Stomach (tissue), 8 donors: ENCODE measurements at regions not wholly inside any gene's neighbourhood (a gene's known extent, or its start where the extent isn't known, plus 50 kb on each side); places are given as distances from the start of the nearest gene placed in this dataset.
A peak's percentile ranks its signal among the peaks of the same experiment; 100 is the strongest.

Experiments used
- DNase-seq, 2 donors: peaks; one replicate each; pipeline versions ENCODE4 v3.0.0 to v3.0.0-alpha.2; 2013 to 2019
- H3K27ac ChIP-seq, 5 donors: fragments of 200-600 bp in 4 of 5; sonication (generic) in 4 of 5; one replicate each; pipeline ENCODE4 v1.5.1; 2013 to 2019; ENCODE audit warnings: mild to moderate bottlenecking in 1 of 5, moderate library complexity in 1 of 5
- H3K27me3 ChIP-seq, 3 donors: fragments of 200-600 bp; sonication (generic); one replicate each; pipeline ENCODE4 v1.5.1; 2017 to 2019; ENCODE audit warnings: mixed run types in 1 of 3
- H3K36me3 ChIP-seq, 4 donors: fragments of 200-600 bp; sonication (generic); 1 replicate in 3 of 4; 2 replicates in 1 of 4; pipeline ENCODE4 v1.5.1; 2016 to 2019
- H3K4me1 ChIP-seq, 4 donors: fragments of 200-600 bp; sonication (generic); one replicate each; pipeline ENCODE4 v1.5.1; 2016 to 2019
- H3K4me3 ChIP-seq, 4 donors: fragments of 200-600 bp; sonication (generic) in 3 of 4; one replicate each; pipeline ENCODE4 v1.5.1; 2016 to 2019; ENCODE audit warnings: mild to moderate bottlenecking in 1 of 4
- H3K9me3 ChIP-seq, 4 donors: fragments of 200-600 bp; sonication (generic); one replicate each; pipeline ENCODE4 v1.5.1; 2016 to 2019
- EP300 ChIP-seq: sonication (generic); formaldehyde crosslinking; IDR thresholded peaks from one replicate; pipeline ENCODE4 v1.6.1; 2017; ENCODE audit warnings: antibody characterized with exemption
- POLR2A ChIP-seq, 4 donors: fragments of 450-650 bp; IDR thresholded peaks; one replicate each; pipeline ENCODE4 v1.6.1; 2016; ENCODE audit warnings: antibody characterized with exemption in 4 of 4, control low read depth in 2 of 4, mild to moderate bottlenecking in 1 of 4, moderate library complexity in 1 of 4
- POLR2AphosphoS5 ChIP-seq, 3 donors: sonication (generic); formaldehyde crosslinking; IDR thresholded peaks; one replicate each; pipeline ENCODE4 v1.6.1; 2016; ENCODE audit warnings: antibody characterized with exemption in 3 of 3
- WGBS, 5 donors: extraction: QIAGEN DNeasy Blood & Tissue Kit in 3 of 5; methylation state at CpG; one replicate each; pipeline versions ENCODE4 v1.1.5 to v1.1.7; 2013 to 2018; 5-methylcytosine and 5-hydroxymethylcytosine counted together
- intact Hi-C: fragments of 100-400 bp; cut with DNase I; formaldehyde crosslinking; loops from one replicate; pipeline ENCODE4 v1.15.1; 2023; ENCODE audit warnings: low total_unique reads
- TF ChIP-seq, protein P1 (sequence below), 7 experiments: fragments of 450-650 bp in 4 of 7; fragments of 200-600 bp in 3 of 7; sonication (generic) in 3 of 7; IDR thresholded peaks; one replicate each; pipeline ENCODE4 v1.5.1; 2016 to 2019; ENCODE audit warnings: antibody characterized with exemption in 7 of 7, control low read depth in 2 of 7, mild to moderate bottlenecking in 1 of 7
- donor health status: healthy with polysubstance abuse.
- donor health status: Bipolar disorder and iron deficiency.
- donor health status: healthy.

DNA sequence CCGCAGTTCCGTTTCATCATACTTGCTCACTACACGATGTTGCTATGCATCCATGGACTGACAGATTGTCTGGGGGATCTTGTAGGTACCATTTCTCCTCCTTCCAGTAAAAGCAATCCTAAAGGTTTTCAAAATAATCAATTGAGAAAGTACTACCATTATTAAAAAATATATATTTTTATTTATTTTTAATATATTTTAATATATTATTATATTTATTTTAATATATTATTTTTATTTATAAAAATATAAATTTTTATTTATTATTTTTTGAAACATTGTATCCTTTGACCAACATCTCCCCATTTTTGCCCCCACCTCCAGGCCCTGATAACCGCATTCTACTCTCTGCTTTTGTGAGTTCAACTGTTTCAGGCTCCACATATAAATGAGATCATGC, 237.6 kb upstream of the IRX4 start:
- no peak overlapping the region for H3K4me3 ChIP-seq
- peaks cover 0 to 18% (median 12%) of the 10 kb centered on the region in 4 donors for H3K9me3 ChIP-seq
- 84 to 92% (median 91%) methylated on average over 4 of the region's 4 CpGs for WGBS, 5 donors
- peaks cover 0 to 9% (median 0%) of the 10 kb centered on the region in 3 donors for H3K27me3 ChIP-seq
- TF ChIP-seq POLR2A (IDR thresholded peaks at IDR 0.05) (no peak), EP300 (no peak), POLR2AphosphoS5 (IDR thresholded peaks at IDR 0.05) (no peak)
- TF ChIP-seq, protein P1, sequence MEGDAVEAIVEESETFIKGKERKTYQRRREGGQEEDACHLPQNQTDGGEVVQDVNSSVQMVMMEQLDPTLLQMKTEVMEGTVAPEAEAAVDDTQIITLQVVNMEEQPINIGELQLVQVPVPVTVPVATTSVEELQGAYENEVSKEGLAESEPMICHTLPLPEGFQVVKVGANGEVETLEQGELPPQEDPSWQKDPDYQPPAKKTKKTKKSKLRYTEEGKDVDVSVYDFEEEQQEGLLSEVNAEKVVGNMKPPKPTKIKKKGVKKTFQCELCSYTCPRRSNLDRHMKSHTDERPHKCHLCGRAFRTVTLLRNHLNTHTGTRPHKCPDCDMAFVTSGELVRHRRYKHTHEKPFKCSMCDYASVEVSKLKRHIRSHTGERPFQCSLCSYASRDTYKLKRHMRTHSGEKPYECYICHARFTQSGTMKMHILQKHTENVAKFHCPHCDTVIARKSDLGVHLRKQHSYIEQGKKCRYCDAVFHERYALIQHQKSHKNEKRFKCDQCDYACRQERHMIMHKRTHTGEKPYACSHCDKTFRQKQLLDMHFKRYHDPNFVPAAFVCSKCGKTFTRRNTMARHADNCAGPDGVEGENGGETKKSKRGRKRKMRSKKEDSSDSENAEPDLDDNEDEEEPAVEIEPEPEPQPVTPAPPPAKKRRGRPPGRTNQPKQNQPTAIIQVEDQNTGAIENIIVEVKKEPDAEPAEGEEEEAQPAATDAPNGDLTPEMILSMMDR (IDR thresholded peaks at IDR 0.05) = no peak
- DNase-seq = no peak
- no peaks in the 10 kb centered on the region for H3K36me3 ChIP-seq
- no peaks in the 10 kb centered on the region for H3K4me1 ChIP-seq
- intact Hi-C loops = no loop called here
- no peak overlapping the region for H3K27ac ChIP-seq

DNA sequence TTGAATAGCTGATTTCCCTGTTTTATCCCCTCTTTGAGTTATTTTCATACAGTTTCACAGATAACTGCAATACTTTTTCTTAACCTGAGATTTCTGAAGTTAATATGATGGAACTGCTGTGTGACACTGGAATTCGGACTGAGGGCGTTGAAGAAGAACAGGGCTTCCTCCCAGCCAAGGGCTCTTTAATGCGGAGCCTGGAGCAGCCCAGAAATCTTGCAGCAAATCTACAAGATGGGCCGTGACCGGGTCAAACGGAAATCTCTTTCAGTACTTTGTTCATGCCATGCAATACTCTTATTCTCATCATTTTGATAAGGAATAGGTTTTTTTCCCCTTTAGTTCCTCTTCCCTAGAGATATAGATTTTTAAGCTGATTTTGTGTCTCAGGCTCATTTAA, 236.8 kb upstream of the IRX4 start:
- no peaks in the 10 kb centered on the region for H3K36me3 ChIP-seq
- no peaks in the 10 kb centered on the region for H3K4me1 ChIP-seq
- no peak for DNase-seq
- peaks cover 0 to 18% (median 12%) of the 10 kb centered on the region in 4 donors for H3K9me3 ChIP-seq
- intact Hi-C loops = no loop called here
- H3K27me3 ChIP-seq = peaks cover 0 to 2% (median 0%) of the 10 kb centered on the region in 3 donors
- H3K4me3 ChIP-seq = no peak overlapping the region
- TF ChIP-seq, protein P1 (IDR thresholded peaks at IDR 0.05) = no peak
- WGBS, 5 donors = 54 to 72% (median 68%) methylated on average over 6 of the region's 6 CpGs
- no peak overlapping the region for H3K27ac ChIP-seq

- Histone ChIP-seq H3K36me3 (no peaks in the 10 kb centered on the region), H3K9me3 (peaks cover 0 to 7% (median 0%) of the 10 kb centered on the region in 4 donors), H3K4me3 (no peak overlapping the region), H3K27me3 (peaks cover 0 to 11% (median 0%) of the 10 kb centered on the region in 3 donors), H3K4me1 (no peaks in the 10 kb centered on the region), H3K27ac (no peak overlapping the region)
- TF ChIP-seq POLR2A (IDR thresholded peaks at IDR 0.05) (no peak), POLR2AphosphoS5 (IDR thresholded peaks at IDR 0.05) (no peak), EP300 (no peak)
- TF ChIP-seq, protein P1 (IDR thresholded peaks at IDR 0.05) = no peak
- WGBS, 5 donors = 78 to 83% (median 81%) methylated on average over 9 of the region's 9 CpGs
- intact Hi-C loops = no loop called here
- DNase-seq = no peak
Measured at GRCh38 chr5:2113348-2114131, 230.8 kb upstream of the IRX4 start.

GRCh38 chr5:2112173-2113025, 229.7 kb upstream of the IRX4 start:
- Histone ChIP-seq H3K9me3 (peaks cover 0 to 7% (median 1%) of the 10 kb centered on the region in 4 donors), H3K36me3 (no peaks in the 10 kb centered on the region), H3K4me1 (no peaks in the 10 kb centered on the region), H3K4me3 (no peak overlapping the region), H3K27me3 (peaks cover 0 to 11% (median 0%) of the 10 kb centered on the region in 3 donors), H3K27ac (no peak overlapping the region)
- TF ChIP-seq EP300 (no peak), POLR2A (IDR thresholded peaks at IDR 0.05) (no peak), POLR2AphosphoS5 (IDR thresholded peaks at IDR 0.05) (no peak)
- TF ChIP-seq, protein P1 (IDR thresholded peaks at IDR 0.05) = no peak
- intact Hi-C loops = no loop called here
- WGBS, 5 donors = 32 to 56% (median 39%) methylated on average over 28 of the region's 28 CpGs
- peak in 1 of 2 donors; percentile 44 for DNase-seq
